Caco-2 (cell line): ENCODE measurements at regions not wholly inside any gene's neighbourhood (a gene's known extent, or its start where the extent isn't known, plus 50 kb on each side); places are given as distances from the start of the nearest gene placed in this dataset.

Experiments used
- BruUV-seq: library from RNA; stranded (reverse); fragments of 400-500 nt; replicated peaks from 2 replicates; lab custom pipeline; 2021; lab: Mats Ljungman, UMichigan
- CTCF ChIA-PET: fragments of 300-600 bp; sonication (Branson Sonifier 250); formaldehyde crosslinking; loops from one replicate; lab custom pipeline; 2022; ENCODE audit warnings: antibody characterized with exemption; lab: Charles Lee
- POLR2A ChIA-PET: fragments of 300-600 bp; sonication (Branson Sonifier 250); formaldehyde crosslinking; loops from one replicate; lab custom pipeline; 2022; ENCODE audit warnings: antibody characterized with exemption; lab: Charles Lee
- DNase-seq, 2 experiments: peaks; one replicate each; pipeline versions ENCODE4 v3.0.0 to v3.0.0-alpha.2; 2020 to 2022
- H3K27me3 ChIP-seq: replicated peaks from 2 replicates; pipeline ENCODE4 v1.6.0; 2011; ENCODE audit warnings: low read length; ENCODE audit not compliant: control insufficient read depth, insufficient read depth
- H3K36me3 ChIP-seq: 2 replicates; pipeline ENCODE4 v1.5.1; 2011; ENCODE audit warnings: low read length; ENCODE audit not compliant: control insufficient read depth, insufficient read depth
- H3K4me1 ChIP-seq: fragments of 250-450 bp; sonication (Bioruptor Pico); 2 replicates; pipeline ENCODE4 v1.5.1; 2020; ENCODE audit warnings: mild to moderate bottlenecking
- H3K4me3 ChIP-seq: 2 replicates; pipeline ENCODE4 v1.5.1; 2011; ENCODE audit warnings: low read depth, mild to moderate bottlenecking, control low read depth, low read length
- H3K9me3 ChIP-seq: fragments of 250-450 bp; sonication (Bioruptor Pico); 2 replicates; pipeline ENCODE4 v1.5.1; 2020; ENCODE audit warnings: mild to moderate bottlenecking, moderate library complexity
- H3K27ac Mint-ChIP-seq: one replicate; pipeline ENCODE4 v1.8.0; 2022; ENCODE audit warnings: mixed read lengths; ENCODE audit not compliant: unreplicated experiment
- H3K27me3 Mint-ChIP-seq: one replicate; pipeline ENCODE4 v1.8.0; 2022; ENCODE audit warnings: mixed read lengths; ENCODE audit not compliant: insufficient read depth, unreplicated experiment
- H3K36me3 Mint-ChIP-seq: one replicate; pipeline ENCODE4 v1.8.0; 2022; ENCODE audit warnings: mild to moderate bottlenecking, mixed read lengths; ENCODE audit not compliant: insufficient read depth, unreplicated experiment
- H3K4me1 Mint-ChIP-seq: one replicate; pipeline ENCODE4 v1.8.0; 2022; ENCODE audit warnings: low read depth, mixed read lengths; ENCODE audit not compliant: unreplicated experiment
- H3K4me3 Mint-ChIP-seq: one replicate; pipeline ENCODE4 v1.8.0; 2022; ENCODE audit warnings: mild to moderate bottlenecking, moderate library complexity, mixed read lengths; ENCODE audit not compliant: unreplicated experiment
- H3K9me3 Mint-ChIP-seq: one replicate; pipeline ENCODE4 v1.8.0; 2022; ENCODE audit warnings: mixed read lengths; ENCODE audit not compliant: unreplicated experiment
- CTCF ChIP-seq, 2 experiments: fragments of 200-600 bp in 1 of 2; IDR thresholded peaks; 1 replicate in 1 of 2; 2 replicates in 1 of 2; pipeline versions ENCODE4 v1.5.1 to v1.8.0; 2011 to 2022; ENCODE audit warnings: antibody characterized with exemption in 1 of 2, control low read depth in 1 of 2, inconsistent platforms in 1 of 2, low read depth in 1 of 2, low read length in 1 of 2, mild to moderate bottlenecking in 1 of 2, moderate library complexity in 1 of 2; ENCODE audit not compliant: insufficient read depth in 1 of 2, severe bottlenecking in 1 of 2, unreplicated experiment in 1 of 2
- intact Hi-C: fragments of 100-400 bp; cut with micrococcal nuclease; formaldehyde crosslinking; loops from one replicate; pipeline ENCODE4 v1.10.0; 2022; ENCODE audit not compliant: unreplicated experiment

- H3K36me3 ChIP-seq = no peaks in the 10 kb centered on the region
- TF ChIP-seq CTCF (IDR thresholded peaks at IDR 0.05; ENCODE audit: insufficient read depth in 1 of 2, low read depth in 1 of 2, low read length in 1 of 2, severe bottlenecking in 1 of 2, unreplicated experiment in 1 of 2) = no peak
- no peaks in the 10 kb centered on the region for H3K4me1 ChIP-seq
- no peaks in the 10 kb centered on the region for H3K27me3 ChIP-seq
- CTCF ChIA-PET = no interaction called here
- intact Hi-C loops = no loop called here
- Mint-ChIP-seq H3K27ac (no peak overlapping the region), H3K4me1 (no peaks in the 10 kb centered on the region), H3K9me3 (no peaks in the 10 kb centered on the region), H3K4me3 (no peak overlapping the region), H3K27me3 (peaks cover 3% of the 10 kb centered on the region), H3K36me3 (no peaks in the 10 kb centered on the region)
- no peak for DNase-seq
- H3K4me3 ChIP-seq = no peak overlapping the region
- BruUV-seq = no TSS peak
- H3K9me3 ChIP-seq = no peaks in the 10 kb centered on the region; the same call in 1 of the 2 replicates
- POLR2A ChIA-PET = no interaction called here
Measured at GRCh38 chr2:11912980-11913379, 166.5 kb downstream of the LPIN1 start.

- Histone ChIP-seq H3K4me1 (no peaks in the 10 kb centered on the region), H3K9me3 (no peaks in the 10 kb centered on the region; the same call in 1 of the 2 replicates), H3K27me3 (no peaks in the 10 kb centered on the region), H3K4me3 (no peak overlapping the region), H3K36me3 (no peaks in the 10 kb centered on the region)
- intact Hi-C loops = no loop called here
- BruUV-seq = no TSS peak
- no peaks in the 10 kb centered on the region for H3K36me3 Mint-ChIP-seq
- peaks cover 4% of the 10 kb centered on the region for H3K27me3 Mint-ChIP-seq
- H3K27ac Mint-ChIP-seq = no peak overlapping the region
- DNase-seq = no peak
- CTCF ChIA-PET = no interaction called here
- H3K9me3 Mint-ChIP-seq = no peaks in the 10 kb centered on the region
- H3K4me3 Mint-ChIP-seq = no peak overlapping the region
- POLR2A ChIA-PET = no interaction called here
- TF ChIP-seq CTCF (IDR thresholded peaks at IDR 0.05; ENCODE audit: insufficient read depth in 1 of 2, low read depth in 1 of 2, low read length in 1 of 2, severe bottlenecking in 1 of 2, unreplicated experiment in 1 of 2) = no peak
- H3K4me1 Mint-ChIP-seq = no peaks in the 10 kb centered on the region
Measured at GRCh38 chr2:11914455-11914854, 168.0 kb downstream of the LPIN1 start.

- Mint-ChIP-seq H3K27me3 (peaks cover 7% of the 10 kb centered on the region), H3K4me1 (no peaks in the 10 kb centered on the region), H3K4me3 (no peak overlapping the region), H3K27ac (no peak overlapping the region), H3K9me3 (no peaks in the 10 kb centered on the region), H3K36me3 (no peaks in the 10 kb centered on the region)
- DNase-seq = no peak
- intact Hi-C loops = no loop called here
- POLR2A ChIA-PET = no interaction called here
- BruUV-seq = no TSS peak
- CTCF ChIA-PET = no interaction called here
- H3K4me1 ChIP-seq = no peaks in the 10 kb centered on the region
- H3K4me3 ChIP-seq = no peak overlapping the region
- H3K9me3 ChIP-seq = no peaks in the 10 kb centered on the region; the same call in 1 of the 2 replicates
- H3K36me3 ChIP-seq = no peaks in the 10 kb centered on the region
- no peak for TF ChIP-seq CTCF (IDR thresholded peaks at IDR 0.05; ENCODE audit: insufficient read depth in 1 of 2, low read depth in 1 of 2, low read length in 1 of 2, severe bottlenecking in 1 of 2, unreplicated experiment in 1 of 2)
- H3K27me3 ChIP-seq = no peaks in the 10 kb centered on the region
Measured at GRCh38 chr2:11915650-11916049, 169.2 kb downstream of the LPIN1 start.
